HepG2 (cell line): ENCODE measurements at regions not wholly inside any gene's neighbourhood (a gene's known extent, or its start where the extent isn't known, plus 50 kb on each side); places are given as distances from the start of the nearest gene placed in this dataset.

Source experiments
- ATAC-seq: fragments of 200-7000 bp; cut with Tn5 transposase; 3 replicates; pipeline ENCODE4 v1.9.1; 2020; ENCODE audit warnings: mild to moderate bottlenecking, moderate library complexity
- BruUV-seq: library from RNA; stranded (reverse); fragments of 400-500 nt; replicated peaks from 2 replicates; lab custom pipeline; 2021; lab: Mats Ljungman, UMichigan
- CTCF ChIA-PET: fragments of 300-600 bp; formaldehyde crosslinking; extraction: SDS; loops from one replicate; lab custom pipeline; 2021; ENCODE audit warnings: low total read pairs, inconsistent platforms, low intra/inter-chr PET ratio; lab: Yijun Ruan, JAX
- POLR2A ChIA-PET: fragments of 350-600 bp; sonication (Branson Sonifier 250); formaldehyde crosslinking; loops from one replicate; lab custom pipeline; 2020; ENCODE audit warnings: antibody characterized with exemption, inconsistent platforms; lab: Yijun Ruan, JAX
- DNase-seq: peaks from one replicate; pipeline ENCODE4 v3.0.0-alpha.2; 2015; ENCODE audit warnings: low spot score
- FAIRE-seq: peaks from 3 replicates; lab custom pipeline; 2011; peaks lifted over from hg19 to GRCh38; lab: Jason Lieb, UNC
- H2AFZ ChIP-seq: one replicate; pipeline ENCODE4 v1.6.1; 2011; ENCODE audit warnings: low read length, inconsistent platforms
- H3K27ac ChIP-seq: fragments of 300-600 bp; 3 replicates; pipeline ENCODE4 v1.8.0; 2011; ENCODE audit warnings: mixed run types, mild to moderate bottlenecking, mixed read lengths, low read length, inconsistent platforms; ENCODE audit not compliant: insufficient read depth; ENCODE audit errors: extremely low read length
- H3K27me3 ChIP-seq, 2 experiments: fragments of 200-600 bp in 1 of 2; 2 replicates in 1 of 2; 3 replicates in 1 of 2; pipeline versions ENCODE4 v1.6.0 to v1.8.0; 2011; ENCODE audit warnings: low read length in 2 of 2, mild to moderate bottlenecking in 2 of 2, moderate library complexity in 2 of 2, inconsistent platforms in 1 of 2; ENCODE audit not compliant: insufficient read depth in 2 of 2, control insufficient read depth in 1 of 2
- H3K36me3 ChIP-seq, 2 experiments: fragments of 200-600 bp in 1 of 2; replicated peaks in 1 of 2; 2 replicates in 1 of 2; 3 replicates in 1 of 2; pipeline versions ENCODE4 v1.5.1 to v1.8.0; 2011; ENCODE audit warnings: low read length in 2 of 2, inconsistent platforms in 1 of 2; ENCODE audit not compliant: insufficient read depth in 2 of 2, control insufficient read depth in 1 of 2
- H3K4me1 ChIP-seq: 2 replicates; pipeline ENCODE4 v1.5.1; 2012; ENCODE audit warnings: low read length, inconsistent platforms; ENCODE audit not compliant: insufficient read depth
- H3K4me2 ChIP-seq: 2 replicates; pipeline ENCODE4 v1.6.0; 2011; ENCODE audit warnings: low read depth, low read length, inconsistent platforms
- H3K4me3 ChIP-seq, 3 experiments: fragments of 200-600 bp in 1 of 3; sonication (generic), shearing (Covaris generic) in 1 of 3; replicated peaks in 1 of 3; 2 replicates each; pipeline ENCODE4 v1.5.1; 2011 to 2016; ENCODE audit warnings: low read length in 3 of 3, inconsistent platforms in 2 of 3, low read depth in 2 of 3, mild to moderate bottlenecking in 2 of 3, control low read depth in 1 of 3, mixed read lengths in 1 of 3; ENCODE audit not compliant: insufficient read depth in 1 of 3
- H3K79me2 ChIP-seq: one replicate; pipeline ENCODE4 v1.6.1; 2011; ENCODE audit warnings: low read length, inconsistent platforms; ENCODE audit not compliant: insufficient read depth
- H3K9ac ChIP-seq: 2 replicates; pipeline ENCODE4 v1.6.0; 2011; ENCODE audit warnings: mild to moderate bottlenecking, low read depth, low read length, inconsistent platforms; ENCODE audit not compliant: insufficient read depth
- H3K9me3 ChIP-seq: 2 replicates; pipeline ENCODE4 v1.5.1; 2012; ENCODE audit warnings: mild to moderate bottlenecking, low read length
- H4K20me1 ChIP-seq: 2 replicates; pipeline ENCODE4 v1.6.0; 2011; ENCODE audit warnings: inconsistent platforms, mild to moderate bottlenecking, low read length, moderate library complexity; ENCODE audit not compliant: insufficient read depth
- GABPA ChIP-seq, 2 experiments: IDR thresholded peaks; 2 replicates each; pipeline ENCODE4 v1.6.1; 2011 to 2016; ENCODE audit warnings: low read depth in 2 of 2, low read length in 1 of 2, missing biosample characterization in 1 of 2, missing genetic modification characterization in 1 of 2
- HNRNPH1 ChIP-seq: fragments of 200-400 bp; formaldehyde crosslinking; optimal IDR thresholded peaks from 2 replicates; pipeline ENCODE3; 2017; ENCODE audit warnings: mild to moderate bottlenecking, low read depth, low read length
- ZBTB39 ChIP-seq: sonication (generic); formaldehyde crosslinking; IDR thresholded peaks from 2 replicates; pipeline ENCODE4 v1.5.0; 2020; ENCODE audit warnings: missing genetic modification reagents
- ZNF549 ChIP-seq: sonication (generic); formaldehyde crosslinking; IDR thresholded peaks from 2 replicates; pipeline ENCODE4 v1.5.0; 2020; ENCODE audit warnings: missing genetic modification reagents
- ZNF891 ChIP-seq: sonication (generic); formaldehyde crosslinking; IDR thresholded peaks from 2 replicates; pipeline ENCODE4 v1.5.0; 2020; ENCODE audit warnings: mild to moderate bottlenecking, missing genetic modification reagents
- WGBS: methylation state at CpG from one replicate; pipeline ENCODE4 v1.1.6; 2017; ENCODE audit warnings: low lambda C conversion rate; 5-methylcytosine and 5-hydroxymethylcytosine counted together
- in situ Hi-C: cut with HindIII; loops from 2 replicates; pipeline ENCODE4 v1.10.0; 2017; ENCODE audit warnings: low pct_unique_long_range_greater_than_20kb; ENCODE audit not compliant: extremely low pct_ligation_motif_present
- intact Hi-C: fragments of 100-400 bp; cut with micrococcal nuclease; formaldehyde crosslinking; loops from one replicate; pipeline ENCODE4 v1.10.0; 2022; ENCODE audit not compliant: unreplicated experiment

- BruUV-seq: no TSS peak
- POLR2A ChIA-PET: no interaction called here
- no peak for FAIRE-seq
Measured at GRCh38 chr9:129445794-129446306, 175.1 kb downstream of the C9orf50 start.

More at GRCh38 chr9:129445794-129446306, 175.1 kb downstream of the C9orf50 start:
- no peaks in the 10 kb centered on the region for H3K9me3 ChIP-seq
- H3K4me1 ChIP-seq: peaks cover 66% of the 10 kb centered on the region
- no peaks in the 10 kb centered on the region for H4K20me1 ChIP-seq
- 70% methylated on average over 10 of the region's 10 CpGs for WGBS
- peaks cover 0 to 9% of the 10 kb centered on the region in 2 experiments; a peak in 2 of 5 replicates for H3K27me3 ChIP-seq
- H3K27ac ChIP-seq: no peak overlapping the region
- no peak overlapping the region for H3K4me2 ChIP-seq
- H3K4me3 ChIP-seq: no peak overlapping the region
- in situ Hi-C loops (no loop called here), intact Hi-C loops (no loop called here)
- TF ChIP-seq HNRNPH1: no peak
- TF ChIP-seq ZBTB39: no peak
- no peak for TF ChIP-seq ZNF549 (CRISPR knock-in tag)
- no peak for TF ChIP-seq GABPA (IDR thresholded peaks at IDR 0.05; ENCODE audit: low read depth, low read length)
- no peak for TF ChIP-seq GABPA (CRISPR knock-in tag; IDR thresholded peaks at IDR 0.05; ENCODE audit: low read depth)
- TF ChIP-seq ZNF891 (CRISPR knock-in tag): no peak
- DNase-seq (no peak), ATAC-seq (no peak)
- CTCF ChIA-PET: no interaction called here
- H3K9ac ChIP-seq: no peak overlapping the region
- H3K36me3 ChIP-seq: no peaks in the 10 kb centered on the region
- no peak overlapping the region for H2AFZ ChIP-seq
- H3K79me2 ChIP-seq: no peaks in the 10 kb centered on the region
